Loucy (cell line): ENCODE measurements at regions not wholly inside any gene's neighbourhood (a gene's known extent, or its start where the extent isn't known, plus 50 kb on each side); places are given as distances from the start of the nearest gene placed in this dataset.

Source experiments
- EZH2phosphoT487 ChIP-seq: fragments of 200-600 bp; IDR thresholded peaks from 2 replicates; pipeline ENCODE4 v1.6.1; 2018; ENCODE audit warnings: antibody characterized with exemption, mild to moderate bottlenecking, moderate library complexity, borderline replicate concordance
- TF ChIP-seq, protein P1 (sequence below): fragments of 200-600 bp; sonication (generic); conservative IDR thresholded peaks from 2 replicates; pipeline ENCODE4 v1.5.1; 2014; ENCODE audit warnings: mild to moderate bottlenecking, antibody characterized with exemption, low read length

DNA sequence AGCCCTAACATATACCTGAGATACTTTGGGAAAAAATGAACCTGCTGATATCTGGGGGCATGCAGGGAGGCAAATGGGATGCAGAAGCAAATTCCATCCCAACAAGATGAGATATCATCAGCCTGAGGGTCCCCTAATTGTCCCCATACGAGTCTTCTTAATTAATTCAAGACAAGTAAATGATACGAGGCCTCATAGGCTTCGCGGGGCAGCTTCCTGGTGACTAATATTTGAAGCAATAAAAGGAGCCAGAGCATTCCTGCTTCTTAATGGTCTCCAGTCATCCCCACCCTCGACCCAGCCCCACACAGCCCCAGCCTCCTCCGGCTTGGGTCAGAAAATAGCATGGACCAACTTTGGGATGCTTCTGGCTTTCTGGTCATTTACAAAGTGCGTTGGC lies 99.6 kb upstream of the MSX1 start:
- TF ChIP-seq, protein P1, sequence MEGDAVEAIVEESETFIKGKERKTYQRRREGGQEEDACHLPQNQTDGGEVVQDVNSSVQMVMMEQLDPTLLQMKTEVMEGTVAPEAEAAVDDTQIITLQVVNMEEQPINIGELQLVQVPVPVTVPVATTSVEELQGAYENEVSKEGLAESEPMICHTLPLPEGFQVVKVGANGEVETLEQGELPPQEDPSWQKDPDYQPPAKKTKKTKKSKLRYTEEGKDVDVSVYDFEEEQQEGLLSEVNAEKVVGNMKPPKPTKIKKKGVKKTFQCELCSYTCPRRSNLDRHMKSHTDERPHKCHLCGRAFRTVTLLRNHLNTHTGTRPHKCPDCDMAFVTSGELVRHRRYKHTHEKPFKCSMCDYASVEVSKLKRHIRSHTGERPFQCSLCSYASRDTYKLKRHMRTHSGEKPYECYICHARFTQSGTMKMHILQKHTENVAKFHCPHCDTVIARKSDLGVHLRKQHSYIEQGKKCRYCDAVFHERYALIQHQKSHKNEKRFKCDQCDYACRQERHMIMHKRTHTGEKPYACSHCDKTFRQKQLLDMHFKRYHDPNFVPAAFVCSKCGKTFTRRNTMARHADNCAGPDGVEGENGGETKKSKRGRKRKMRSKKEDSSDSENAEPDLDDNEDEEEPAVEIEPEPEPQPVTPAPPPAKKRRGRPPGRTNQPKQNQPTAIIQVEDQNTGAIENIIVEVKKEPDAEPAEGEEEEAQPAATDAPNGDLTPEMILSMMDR, result no peak
- no peak for TF ChIP-seq EZH2phosphoT487
